ENCODE measurements at regions not wholly inside any gene's neighbourhood (a gene's known extent, or its start where the extent isn't known, plus 50 kb on each side); places are given as distances from the start of the nearest gene placed in this dataset.

DNA sequence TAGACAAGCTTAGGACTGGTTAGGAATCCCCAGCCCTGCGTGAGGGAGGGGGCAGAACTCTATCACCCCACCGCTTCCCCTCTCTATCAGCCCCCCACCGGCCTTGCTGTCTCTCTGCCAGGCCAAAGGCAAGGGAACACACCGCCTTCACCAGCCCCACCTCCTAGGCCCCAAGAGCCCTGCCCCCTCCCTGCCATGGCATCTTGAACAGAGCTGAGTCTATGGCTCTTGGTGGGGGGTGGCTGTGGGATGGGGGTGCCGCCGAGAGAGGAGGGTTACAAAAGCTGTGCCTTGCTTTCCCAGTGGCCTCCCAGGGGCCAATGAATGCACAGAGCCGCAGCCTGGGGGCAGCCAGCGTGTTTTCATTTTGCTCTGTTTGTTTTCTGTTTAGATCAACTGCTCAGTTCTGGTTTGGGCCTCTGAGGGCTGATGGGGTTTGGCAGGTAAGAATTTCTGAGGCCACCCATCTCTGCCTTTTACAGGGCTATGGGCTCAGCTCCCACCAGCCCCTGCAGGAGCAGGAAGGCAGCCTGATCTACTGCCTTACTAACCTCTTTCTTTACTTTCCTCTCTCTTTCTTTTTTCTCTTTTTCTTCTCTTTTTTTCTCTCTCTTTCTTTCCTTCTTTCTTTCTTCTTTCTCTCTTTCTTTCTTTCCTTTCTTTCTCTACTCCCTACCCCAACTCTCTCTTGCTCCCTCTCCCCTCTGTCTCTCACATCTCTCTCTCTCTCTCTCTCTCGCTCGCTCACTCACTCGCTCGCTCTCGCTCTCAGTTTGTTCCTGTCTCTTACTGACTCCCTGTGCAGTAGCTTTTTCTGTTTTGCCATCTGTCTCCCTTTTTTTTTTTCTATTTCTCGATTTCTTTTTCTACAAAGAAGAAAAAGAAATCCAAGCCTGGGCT lies 128.3 kb downstream of the PJA1 start:
- no peak overlapping the region for H3K27ac ChIP-seq
- peak; percentile 49 for DNase-seq (ENCODE audit: low spot score)
- H3K4me3 ChIP-seq: no peak overlapping the region
- TF ChIP-seq, protein P1, sequence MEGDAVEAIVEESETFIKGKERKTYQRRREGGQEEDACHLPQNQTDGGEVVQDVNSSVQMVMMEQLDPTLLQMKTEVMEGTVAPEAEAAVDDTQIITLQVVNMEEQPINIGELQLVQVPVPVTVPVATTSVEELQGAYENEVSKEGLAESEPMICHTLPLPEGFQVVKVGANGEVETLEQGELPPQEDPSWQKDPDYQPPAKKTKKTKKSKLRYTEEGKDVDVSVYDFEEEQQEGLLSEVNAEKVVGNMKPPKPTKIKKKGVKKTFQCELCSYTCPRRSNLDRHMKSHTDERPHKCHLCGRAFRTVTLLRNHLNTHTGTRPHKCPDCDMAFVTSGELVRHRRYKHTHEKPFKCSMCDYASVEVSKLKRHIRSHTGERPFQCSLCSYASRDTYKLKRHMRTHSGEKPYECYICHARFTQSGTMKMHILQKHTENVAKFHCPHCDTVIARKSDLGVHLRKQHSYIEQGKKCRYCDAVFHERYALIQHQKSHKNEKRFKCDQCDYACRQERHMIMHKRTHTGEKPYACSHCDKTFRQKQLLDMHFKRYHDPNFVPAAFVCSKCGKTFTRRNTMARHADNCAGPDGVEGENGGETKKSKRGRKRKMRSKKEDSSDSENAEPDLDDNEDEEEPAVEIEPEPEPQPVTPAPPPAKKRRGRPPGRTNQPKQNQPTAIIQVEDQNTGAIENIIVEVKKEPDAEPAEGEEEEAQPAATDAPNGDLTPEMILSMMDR (IDR thresholded peaks at IDR 0.05): no peak

DNA sequence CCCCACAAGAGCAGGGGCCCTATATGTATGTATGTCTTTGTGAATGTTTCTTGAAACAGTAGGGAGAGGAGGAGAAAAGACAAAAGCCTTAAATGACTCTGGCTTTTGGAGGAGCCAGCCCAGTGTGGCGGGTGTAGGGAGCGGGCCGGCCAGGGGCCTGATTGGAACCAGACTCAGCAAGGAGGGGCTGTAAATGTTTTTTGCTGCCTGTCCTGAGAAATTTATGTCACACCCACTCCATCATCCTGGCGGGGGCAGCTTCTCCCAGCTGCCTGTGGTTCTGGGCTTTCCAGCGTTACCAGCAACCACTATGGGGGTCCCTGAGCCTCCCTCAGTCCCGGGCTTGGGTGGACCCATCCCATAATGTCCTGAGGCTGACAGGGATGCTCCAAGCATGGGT lies 130.8 kb downstream of the PJA1 start:
- peak; percentile 62 for DNase-seq (ENCODE audit: low spot score)
- Histone ChIP-seq H3K4me3 (no peak overlapping the region), H3K27ac (no peak overlapping the region)
- TF ChIP-seq, protein P1 (IDR thresholded peaks at IDR 0.05): no peak

DNA sequence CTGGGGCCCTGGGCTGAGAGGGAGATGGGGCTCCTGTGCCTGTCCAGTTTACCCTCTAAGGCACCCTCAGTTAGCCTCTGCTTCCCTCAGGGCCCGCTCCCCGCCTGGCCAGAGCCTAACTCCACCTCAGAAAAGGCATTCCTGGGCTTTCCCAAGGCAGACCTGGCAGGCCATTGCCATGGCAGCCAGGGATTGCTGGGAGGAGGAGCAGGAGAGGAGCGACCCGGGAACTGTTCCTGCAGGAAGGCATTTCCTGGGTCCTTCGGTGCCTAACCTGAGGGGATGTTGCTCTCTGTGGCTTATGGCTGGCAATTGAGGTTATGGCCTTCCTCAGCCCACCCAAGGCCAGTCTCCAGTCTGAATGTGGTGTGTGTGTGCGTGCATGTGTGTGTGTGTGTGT lies 131.3 kb downstream of the PJA1 start:
- TF ChIP-seq, protein P1 (IDR thresholded peaks at IDR 0.05): no peak
- peak; percentile 49 for DNase-seq (ENCODE audit: low spot score)
- Histone ChIP-seq H3K4me3 (no peak overlapping the region), H3K27ac (no peak overlapping the region)

DNA sequence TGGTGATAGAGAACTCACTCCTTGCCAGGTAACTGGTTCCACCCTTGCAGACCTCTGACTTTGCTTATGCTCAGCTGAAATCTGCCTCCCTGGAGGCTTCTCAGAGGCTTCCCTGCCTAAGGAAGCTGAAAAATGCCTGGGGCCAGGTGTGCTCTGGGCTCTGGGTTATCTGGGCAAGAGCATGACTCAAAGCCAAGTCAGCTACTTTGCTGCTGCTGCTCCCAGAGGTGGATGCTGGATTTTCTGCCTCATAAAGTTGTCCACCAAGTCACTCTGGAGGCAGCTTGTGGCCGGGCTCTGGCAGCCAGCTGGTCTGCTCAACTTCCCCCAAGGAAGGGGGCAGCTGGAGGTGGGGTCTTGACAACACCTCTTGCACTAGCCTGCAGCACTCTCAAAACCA lies 132.7 kb downstream of the PJA1 start:
- Histone ChIP-seq H3K27ac (no peak overlapping the region), H3K4me3 (no peak overlapping the region)
- DNase-seq (ENCODE audit: low spot score): peak; percentile 7
- TF ChIP-seq, protein P1 (IDR thresholded peaks at IDR 0.05): no peak

DNA sequence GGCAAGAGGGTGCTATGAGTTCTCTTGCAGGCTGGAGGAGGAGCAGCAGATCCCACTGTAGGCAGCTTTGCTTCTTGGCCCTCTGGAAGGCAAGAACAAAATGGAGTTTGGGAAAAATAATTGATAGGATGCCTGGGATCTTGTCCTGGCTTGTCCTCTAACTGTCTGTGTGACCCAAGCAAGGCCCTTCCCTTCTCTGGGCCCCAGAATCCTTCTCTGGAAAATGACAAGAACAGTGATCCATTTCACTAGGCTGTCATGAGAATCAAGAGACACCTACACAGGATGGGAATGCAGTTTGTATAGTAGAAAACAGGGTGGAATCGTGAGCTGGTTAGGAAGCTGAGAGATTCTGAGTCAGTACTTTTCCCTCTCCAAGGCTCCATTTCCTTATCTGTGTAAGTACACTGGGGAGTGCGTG lies 133.3 kb downstream of the PJA1 start:
- no peak overlapping the region for H3K27ac ChIP-seq
- no peak for DNase-seq (ENCODE audit: low spot score)

DNA sequence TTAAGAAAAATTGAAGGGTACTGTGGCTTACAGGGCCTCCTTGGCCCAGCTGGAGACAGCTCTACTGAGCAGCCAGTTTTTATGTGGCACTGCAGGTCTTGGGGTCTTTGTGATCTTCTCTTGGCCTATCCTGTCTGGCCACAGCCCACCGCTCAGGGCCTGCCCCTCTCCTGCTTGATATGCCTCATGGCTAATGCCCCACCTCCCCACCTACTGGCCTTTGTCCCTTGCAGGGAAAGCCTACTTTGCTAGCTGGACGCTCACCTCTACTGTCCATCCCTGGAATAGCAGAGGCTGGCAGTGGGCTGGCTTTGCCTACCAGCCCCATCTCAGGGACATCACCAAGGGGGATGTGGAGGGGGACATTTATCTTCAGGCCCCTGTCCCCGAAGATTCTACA lies 134.1 kb downstream of the PJA1 start:
- H3K4me3 ChIP-seq: no peak overlapping the region
- no peak overlapping the region for H3K27ac ChIP-seq
- TF ChIP-seq, protein P1 (IDR thresholded peaks at IDR 0.05): no peak
- DNase-seq (ENCODE audit: low spot score): peak; percentile 43

More for the DNA sequence above, 133.3 kb downstream of the PJA1 start:
- H3K4me3 ChIP-seq: no peak overlapping the region
- TF ChIP-seq, protein P1 (IDR thresholded peaks at IDR 0.05): no peak

DNA sequence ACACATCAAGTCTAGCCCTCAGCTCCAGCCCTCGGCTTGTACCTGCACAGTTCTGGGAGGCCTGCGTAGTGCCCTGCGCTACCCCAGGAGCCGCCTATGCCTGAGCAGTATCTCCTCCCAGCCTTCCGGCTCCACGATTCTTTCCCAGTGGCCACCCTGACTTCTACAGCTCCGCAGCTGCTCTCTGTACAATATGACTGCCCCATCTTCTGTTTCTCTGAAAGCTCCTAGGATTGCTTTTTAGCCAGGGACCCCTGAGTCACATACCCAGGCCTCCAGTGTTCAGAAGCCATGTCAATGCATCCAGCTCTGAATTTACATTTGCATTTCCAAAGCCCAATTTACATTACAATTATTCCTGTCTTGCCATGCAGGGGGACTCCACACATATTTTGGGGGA lies 135.5 kb downstream of the PJA1 start:
- TF ChIP-seq, protein P1 (IDR thresholded peaks at IDR 0.05): no peak
- no peak for DNase-seq (ENCODE audit: low spot score)
- Histone ChIP-seq H3K27ac (no peak overlapping the region), H3K4me3 (no peak overlapping the region)

Data from coronary artery (tissue), 2 donors.